DMS 273 (cell line): ENCODE measurements at regions not wholly inside any gene's neighbourhood (a gene's known extent, or its start where the extent isn't known, plus 50 kb on each side); places are given as distances from the start of the nearest gene placed in this dataset.

Source experiments
- DNase-seq: peaks from one replicate; lab custom pipeline; 2025; ENCODE audit not compliant: unreplicated experiment; lab: John Stamatoyannopoulos, UW

- peak; percentile 87 for DNase-seq
These were observed 73.8 kb downstream of the SYNE3 start for GRCh38 chr14:95442633-95443021.

- no peak for DNase-seq
These were observed 74.3 kb downstream of the SYNE3 start for GRCh38 chr14:95442016-95442632.

- DNase-seq, result no peak
These were observed 75.5 kb downstream of the SYNE3 start for GRCh38 chr14:95440951-95441350.

GRCh38 chr14:95440496-95440895 is 76.0 kb downstream of the SYNE3 start:
- DNase-seq, result no peak

GRCh38 chr14:95439881-95440280 is 76.6 kb downstream of the SYNE3 start:
- DNase-seq, result no peak

- DNase-seq, result no peak
These were observed 78.7 kb downstream of the SYNE3 start for GRCh38 chr14:95437715-95438114.

GRCh38 chr14:95436354-95436753 is 80.1 kb downstream of the SYNE3 start:
- DNase-seq, result no peak

GRCh38 chr14:95434121-95434520 is 82.3 kb downstream of the SYNE3 start:
- no peak for DNase-seq

GRCh38 chr14:95433094-95433478 is 83.4 kb downstream of the SYNE3 start:
- DNase-seq, result no peak

GRCh38 chr14:95432144-95433093 is 84.0 kb downstream of the SYNE3 start:
- peak; percentile 87 for DNase-seq

GRCh38 chr14:95431199-95432143 is 85.0 kb downstream of the SYNE3 start:
- peak; percentile 59 for DNase-seq

GRCh38 chr14:95428557-95428956 is 87.9 kb downstream of the SYNE3 start:
- no peak for DNase-seq

- no peak for DNase-seq
These were observed 90.4 kb downstream of the SYNE3 start for GRCh38 chr14:95426116-95426475.

- no peak for DNase-seq
These were observed 90.9 kb downstream of the SYNE3 start for GRCh38 chr14:95425369-95426115.

- DNase-seq, result no peak
These were observed 91.9 kb downstream of the SYNE3 start for GRCh38 chr14:95424529-95424928.

- no peak for DNase-seq
These were observed 94.7 kb downstream of the SYNE3 start for GRCh38 chr14:95421741-95422140.

- DNase-seq, result no peak
These were observed 96.4 kb downstream of the SYNE3 start for GRCh38 chr14:95420060-95420459.

GRCh38 chr14:95419569-95419968 is 96.9 kb downstream of the SYNE3 start:
- no peak for DNase-seq

GRCh38 chr14:95418858-95419257 is 97.6 kb downstream of the SYNE3 start:
- DNase-seq, result no peak

- DNase-seq, result no peak
These were observed 97.8 kb upstream of the CLMN start for GRCh38 chr14:95417492-95417891.

GRCh38 chr14:95415993-95416392 is 96.3 kb upstream of the CLMN start:
- DNase-seq, result no peak
